ENCODE measurements at regions not wholly inside any gene's neighbourhood (a gene's known extent, or its start where the extent isn't known, plus 50 kb on each side); places are given as distances from the start of the nearest gene placed in this dataset.

DNA sequence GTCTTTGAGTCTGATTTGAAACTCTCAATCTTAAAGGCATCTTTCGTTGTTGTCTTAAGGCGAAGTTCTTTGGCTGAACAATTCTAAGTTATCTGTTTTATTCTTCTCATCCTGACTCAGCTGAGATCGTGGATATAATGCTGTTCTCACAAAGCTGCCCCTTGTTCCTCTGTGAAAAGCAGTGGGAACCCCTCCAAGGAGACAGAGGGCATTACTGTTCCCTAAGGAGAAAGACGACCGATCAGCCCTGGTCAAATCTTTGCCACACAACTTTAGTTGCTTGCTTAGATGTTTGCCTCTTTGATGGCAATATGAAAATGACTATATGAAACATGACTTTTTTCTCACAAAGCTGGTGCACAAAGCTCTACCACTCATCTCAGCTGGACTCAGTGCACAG, 1016.7 kb downstream of the REEP3 start:
- Histone ChIP-seq H3K27me3 (no peaks in the 10 kb centered on the region), H3K9me3 (no peaks in the 10 kb centered on the region), H3K4me3 (no peak overlapping the region), H3K27ac (no peak overlapping the region), H3K4me1 (no peaks in the 10 kb centered on the region), H3K36me3 (no peaks in the 10 kb centered on the region)
- DNase-seq, result no peak
- no peak for TF ChIP-seq POLR2A (IDR thresholded peaks at IDR 0.05)
- TF ChIP-seq, protein P1, sequence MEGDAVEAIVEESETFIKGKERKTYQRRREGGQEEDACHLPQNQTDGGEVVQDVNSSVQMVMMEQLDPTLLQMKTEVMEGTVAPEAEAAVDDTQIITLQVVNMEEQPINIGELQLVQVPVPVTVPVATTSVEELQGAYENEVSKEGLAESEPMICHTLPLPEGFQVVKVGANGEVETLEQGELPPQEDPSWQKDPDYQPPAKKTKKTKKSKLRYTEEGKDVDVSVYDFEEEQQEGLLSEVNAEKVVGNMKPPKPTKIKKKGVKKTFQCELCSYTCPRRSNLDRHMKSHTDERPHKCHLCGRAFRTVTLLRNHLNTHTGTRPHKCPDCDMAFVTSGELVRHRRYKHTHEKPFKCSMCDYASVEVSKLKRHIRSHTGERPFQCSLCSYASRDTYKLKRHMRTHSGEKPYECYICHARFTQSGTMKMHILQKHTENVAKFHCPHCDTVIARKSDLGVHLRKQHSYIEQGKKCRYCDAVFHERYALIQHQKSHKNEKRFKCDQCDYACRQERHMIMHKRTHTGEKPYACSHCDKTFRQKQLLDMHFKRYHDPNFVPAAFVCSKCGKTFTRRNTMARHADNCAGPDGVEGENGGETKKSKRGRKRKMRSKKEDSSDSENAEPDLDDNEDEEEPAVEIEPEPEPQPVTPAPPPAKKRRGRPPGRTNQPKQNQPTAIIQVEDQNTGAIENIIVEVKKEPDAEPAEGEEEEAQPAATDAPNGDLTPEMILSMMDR (IDR thresholded peaks at IDR 0.05), result no peak

DNA sequence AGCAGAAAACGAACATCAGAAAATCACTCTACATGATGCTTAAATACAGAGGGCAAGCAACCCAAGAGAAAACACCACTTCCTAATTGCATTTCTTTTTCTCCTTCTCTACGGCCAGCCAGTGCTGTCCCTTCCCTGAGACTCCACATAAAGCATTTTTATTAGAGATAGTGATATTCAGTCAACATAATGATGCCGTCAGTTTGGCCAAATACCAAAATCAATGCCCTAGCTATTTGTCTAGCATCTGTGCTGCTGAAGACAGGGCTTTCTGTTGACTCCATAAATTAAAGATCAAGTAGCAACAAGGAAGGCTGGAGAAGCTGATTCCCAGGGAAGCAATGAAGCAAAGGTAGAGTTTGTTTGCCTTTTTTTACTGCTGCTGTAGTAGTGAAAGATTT, 1024.9 kb downstream of the REEP3 start:
- DNase-seq, result no peak
- TF ChIP-seq, protein P1 (IDR thresholded peaks at IDR 0.05), result no peak
- TF ChIP-seq POLR2A (IDR thresholded peaks at IDR 0.05), result no peak
- Histone ChIP-seq H3K9me3 (no peaks in the 10 kb centered on the region), H3K27ac (no peak overlapping the region), H3K4me1 (no peaks in the 10 kb centered on the region), H3K27me3 (no peaks in the 10 kb centered on the region), H3K4me3 (no peak overlapping the region), H3K36me3 (no peaks in the 10 kb centered on the region)

DNA sequence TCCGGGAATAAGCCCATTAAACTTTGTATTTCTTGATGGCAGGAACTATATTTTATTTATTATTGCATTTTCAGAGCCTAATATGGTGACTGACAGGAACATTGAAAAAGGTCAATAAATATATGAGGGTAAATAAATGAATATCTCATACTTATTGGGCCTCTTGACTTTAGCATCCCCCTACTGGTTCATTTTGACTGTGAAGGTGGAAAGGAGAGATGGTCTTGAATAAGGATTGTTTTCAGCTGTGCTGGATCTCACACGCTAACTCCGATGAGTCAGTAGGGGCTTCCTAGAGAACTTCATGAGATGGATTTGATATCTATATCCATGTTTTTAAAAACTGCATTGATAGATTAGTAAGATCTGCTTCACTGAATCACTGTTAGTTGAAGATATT, 1026.0 kb downstream of the REEP3 start:
- no peak for DNase-seq
- no peaks in the 10 kb centered on the region for H3K4me1 ChIP-seq
- H3K36me3 ChIP-seq, result no peaks in the 10 kb centered on the region
- no peak overlapping the region for H3K4me3 ChIP-seq
- no peak overlapping the region for H3K27ac ChIP-seq
- no peak for TF ChIP-seq POLR2A (IDR thresholded peaks at IDR 0.05)
- TF ChIP-seq, protein P1 (IDR thresholded peaks at IDR 0.05), result no peak
- H3K27me3 ChIP-seq, result no peaks in the 10 kb centered on the region
- no peaks in the 10 kb centered on the region for H3K9me3 ChIP-seq

DNA sequence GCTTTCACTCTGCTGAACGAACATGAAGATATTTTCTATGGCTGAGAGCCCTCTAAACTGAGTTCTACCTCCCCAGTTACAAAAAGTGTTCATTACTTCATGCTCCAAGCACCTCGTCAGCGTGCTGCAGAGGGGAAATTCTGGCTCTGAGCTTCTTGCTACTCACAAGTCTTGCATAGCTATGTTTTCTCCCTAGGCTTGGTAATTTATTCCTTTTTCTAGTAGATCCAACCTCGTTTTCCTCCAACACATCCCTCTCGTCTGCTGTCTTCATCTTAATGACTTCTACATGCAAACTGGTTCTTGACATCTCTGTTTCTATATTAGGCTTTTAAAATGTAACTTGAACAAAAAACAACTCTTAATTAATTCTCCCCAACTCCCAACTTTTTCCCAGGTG, 1034.5 kb downstream of the REEP3 start:
- no peak for DNase-seq
- Histone ChIP-seq H3K4me3 (no peak overlapping the region), H3K36me3 (no peaks in the 10 kb centered on the region), H3K27me3 (no peaks in the 10 kb centered on the region), H3K27ac (no peak overlapping the region), H3K9me3 (no peaks in the 10 kb centered on the region), H3K4me1 (no peaks in the 10 kb centered on the region)
- TF ChIP-seq, protein P1 (IDR thresholded peaks at IDR 0.05), result no peak
- TF ChIP-seq POLR2A (IDR thresholded peaks at IDR 0.05), result no peak

DNA sequence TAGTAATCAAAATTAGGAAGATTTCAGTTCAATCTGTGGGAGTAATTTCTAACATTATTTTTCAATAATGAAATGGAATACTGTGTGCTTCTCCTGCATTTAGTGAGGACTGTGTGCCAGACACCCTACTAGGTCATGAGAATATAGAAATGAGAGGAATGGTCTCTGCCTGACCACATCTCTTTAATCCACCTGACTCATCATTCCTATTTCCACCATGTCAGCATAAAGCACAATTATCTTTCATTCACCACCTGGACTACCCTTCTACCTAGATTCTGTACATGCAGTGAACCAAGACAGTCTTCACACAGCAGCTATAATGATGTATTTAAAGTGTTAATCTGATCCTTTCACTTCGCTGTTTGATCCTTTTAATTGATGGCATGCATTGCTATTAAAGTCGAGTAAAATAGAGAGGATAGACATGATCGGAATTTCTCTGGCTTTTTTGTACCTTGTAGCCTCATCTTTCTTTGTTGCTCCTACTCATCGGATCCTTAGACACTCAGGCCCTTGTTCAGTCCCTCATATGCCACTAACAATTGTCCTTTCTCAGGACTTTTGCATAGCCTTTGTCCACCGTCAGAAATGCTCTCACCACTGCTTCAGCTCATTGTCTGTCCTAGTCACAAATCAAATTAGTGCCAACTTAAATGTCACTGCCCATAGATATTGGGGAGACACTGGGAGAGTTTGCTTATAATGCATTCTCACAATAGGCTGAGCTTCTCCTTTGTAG, 1037.1 kb downstream of the REEP3 start:
- Histone ChIP-seq H3K4me3 (no peak overlapping the region), H3K27me3 (no peaks in the 10 kb centered on the region), H3K4me1 (no peaks in the 10 kb centered on the region), H3K27ac (no peak overlapping the region), H3K36me3 (no peaks in the 10 kb centered on the region), H3K9me3 (no peaks in the 10 kb centered on the region)
- DNase-seq, result no peak
- TF ChIP-seq POLR2A (IDR thresholded peaks at IDR 0.05), result no peak
- TF ChIP-seq, protein P1 (IDR thresholded peaks at IDR 0.05), result no peak

DNA sequence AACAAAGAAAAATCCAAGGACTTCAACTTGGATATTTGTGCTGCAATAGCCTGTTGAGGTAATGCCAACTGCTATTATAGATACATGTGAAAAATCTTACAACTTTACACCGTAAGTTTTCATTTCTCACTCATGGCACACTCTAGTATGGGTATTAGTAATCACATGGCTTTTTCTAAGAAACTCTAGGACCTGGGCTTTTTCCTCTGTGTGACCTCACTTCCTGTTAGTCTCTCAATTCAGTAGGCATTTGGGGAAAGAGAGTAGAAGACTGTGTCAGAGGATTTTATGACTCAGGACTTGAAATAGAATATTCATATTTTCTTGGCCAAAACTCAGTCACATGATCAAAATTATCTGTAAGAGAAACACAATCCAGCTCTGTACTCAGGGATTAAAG, 1049.9 kb downstream of the REEP3 start:
- H3K4me1 ChIP-seq, result no peaks in the 10 kb centered on the region
- H3K27me3 ChIP-seq, result no peaks in the 10 kb centered on the region
- TF ChIP-seq, protein P1 (IDR thresholded peaks at IDR 0.05), result no peak
- no peak for TF ChIP-seq POLR2A (IDR thresholded peaks at IDR 0.05)
- DNase-seq, result no peak
- no peak overlapping the region for H3K4me3 ChIP-seq
- no peak overlapping the region for H3K27ac ChIP-seq
- no peaks in the 10 kb centered on the region for H3K36me3 ChIP-seq
- no peaks in the 10 kb centered on the region for H3K9me3 ChIP-seq

All from Peyer's patch (tissue), 4 donors.